GM12875 (cell line): ENCODE measurements at regions not wholly inside any gene's neighbourhood (a gene's known extent, or its start where the extent isn't known, plus 50 kb on each side); places are given as distances from the start of the nearest gene placed in this dataset.

Source experiments
- H3K4me3 ChIP-seq: one replicate; pipeline ENCODE4 v1.5.1; 2011; ENCODE audit warnings: low read depth, low read length, control low read depth
- TF ChIP-seq, protein P1 (sequence below): IDR thresholded peaks from 2 replicates; pipeline ENCODE4 v1.5.1; 2011; ENCODE audit warnings: low read depth, mild to moderate bottlenecking, control low read depth, inconsistent platforms, low read length, moderate library complexity, borderline replicate concordance; ENCODE audit not compliant: insufficient read depth

DNA sequence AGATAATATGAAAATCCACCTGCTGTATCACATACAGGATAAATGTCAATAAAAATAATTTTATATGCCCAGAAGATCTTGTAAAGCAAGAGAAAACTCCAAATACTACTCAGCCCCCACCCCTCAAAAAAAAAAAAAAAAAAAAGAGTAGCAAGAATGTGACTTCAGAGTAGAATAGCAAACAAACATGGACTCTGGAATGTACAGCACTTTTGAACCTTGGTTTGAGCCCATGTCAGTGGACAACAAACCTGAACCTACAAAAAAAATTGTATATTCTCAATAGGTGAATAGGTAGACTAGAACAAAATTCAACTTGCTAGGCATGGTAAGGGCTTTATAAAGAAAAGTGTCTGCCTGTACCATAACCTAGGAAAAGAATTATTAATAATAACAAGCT, 428.0 kb downstream of the SLITRK6 start:
- H3K4me3 ChIP-seq, result no peak overlapping the region
- TF ChIP-seq, protein P1, sequence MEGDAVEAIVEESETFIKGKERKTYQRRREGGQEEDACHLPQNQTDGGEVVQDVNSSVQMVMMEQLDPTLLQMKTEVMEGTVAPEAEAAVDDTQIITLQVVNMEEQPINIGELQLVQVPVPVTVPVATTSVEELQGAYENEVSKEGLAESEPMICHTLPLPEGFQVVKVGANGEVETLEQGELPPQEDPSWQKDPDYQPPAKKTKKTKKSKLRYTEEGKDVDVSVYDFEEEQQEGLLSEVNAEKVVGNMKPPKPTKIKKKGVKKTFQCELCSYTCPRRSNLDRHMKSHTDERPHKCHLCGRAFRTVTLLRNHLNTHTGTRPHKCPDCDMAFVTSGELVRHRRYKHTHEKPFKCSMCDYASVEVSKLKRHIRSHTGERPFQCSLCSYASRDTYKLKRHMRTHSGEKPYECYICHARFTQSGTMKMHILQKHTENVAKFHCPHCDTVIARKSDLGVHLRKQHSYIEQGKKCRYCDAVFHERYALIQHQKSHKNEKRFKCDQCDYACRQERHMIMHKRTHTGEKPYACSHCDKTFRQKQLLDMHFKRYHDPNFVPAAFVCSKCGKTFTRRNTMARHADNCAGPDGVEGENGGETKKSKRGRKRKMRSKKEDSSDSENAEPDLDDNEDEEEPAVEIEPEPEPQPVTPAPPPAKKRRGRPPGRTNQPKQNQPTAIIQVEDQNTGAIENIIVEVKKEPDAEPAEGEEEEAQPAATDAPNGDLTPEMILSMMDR, result no peak

DNA sequence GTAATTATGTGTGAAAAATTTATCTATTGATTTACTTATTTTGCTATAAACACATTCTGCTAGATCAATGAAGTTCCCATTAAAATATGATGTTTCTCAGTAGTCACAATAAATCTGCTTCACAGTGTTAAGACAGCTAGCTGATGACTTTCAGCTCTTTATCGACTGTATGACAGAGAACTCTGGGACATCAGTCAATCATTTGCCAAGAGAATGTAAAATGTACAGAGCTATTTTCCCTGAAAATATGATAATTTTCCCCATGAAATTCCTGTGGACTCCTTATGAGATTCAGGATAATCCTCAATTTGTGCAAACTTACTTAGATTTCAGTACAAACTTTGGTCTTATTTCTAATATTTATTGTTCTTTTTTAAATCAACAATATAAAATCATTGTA, 430.5 kb downstream of the SLITRK6 start:
- H3K4me3 ChIP-seq, result no peak overlapping the region
- TF ChIP-seq, protein P1, result no peak

DNA sequence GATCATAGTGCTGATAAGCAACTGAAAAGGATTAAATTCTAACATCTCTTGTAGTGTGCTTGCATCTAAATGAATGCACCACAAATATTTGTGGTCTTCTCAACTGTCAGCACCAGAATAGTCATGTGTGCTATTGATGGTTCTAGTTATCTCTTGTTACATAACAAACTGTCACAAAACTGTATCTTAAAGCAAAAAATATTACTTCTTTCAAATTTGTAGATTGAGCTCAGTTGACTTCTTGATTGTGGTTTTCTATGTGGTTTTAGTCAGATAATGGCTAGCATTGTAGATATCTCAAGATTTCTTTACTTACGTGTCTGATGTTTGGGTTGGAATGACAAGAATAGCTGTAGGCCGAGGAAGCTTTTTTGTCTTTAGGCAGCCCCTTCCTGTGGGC, 431.3 kb downstream of the SLITRK6 start:
- TF ChIP-seq, protein P1, result no peak
- no peak overlapping the region for H3K4me3 ChIP-seq

DNA sequence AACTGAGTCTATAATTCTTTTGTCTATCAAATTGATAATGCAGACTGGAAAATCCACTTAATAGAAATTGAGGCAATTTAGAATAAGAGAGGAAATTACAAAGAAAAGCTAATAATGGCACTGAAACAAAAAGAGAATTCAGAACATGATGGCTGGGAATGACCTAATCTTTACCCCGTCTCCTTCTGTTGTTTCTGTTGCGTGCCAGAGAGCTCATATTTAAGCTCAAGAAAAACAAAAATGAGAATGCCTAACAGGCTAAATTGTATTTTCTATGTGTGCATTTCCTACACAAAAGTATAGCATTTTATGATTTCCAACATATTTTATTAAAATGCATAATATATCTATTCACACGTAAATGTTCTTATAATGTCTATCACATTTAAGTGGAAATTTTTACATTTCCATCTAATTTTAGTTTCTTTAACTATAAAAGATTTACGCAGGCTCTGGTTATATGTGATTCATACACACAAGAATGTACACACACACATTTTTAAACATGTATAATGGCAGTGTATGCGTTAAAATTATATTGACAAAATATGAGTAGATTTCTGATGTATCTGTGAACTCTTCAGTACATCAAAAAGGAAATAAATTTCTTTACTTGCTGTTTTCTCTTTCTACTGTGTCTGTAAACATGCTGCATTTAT, 432.3 kb downstream of the SLITRK6 start:
- TF ChIP-seq, protein P1, result no peak
- H3K4me3 ChIP-seq, result no peak overlapping the region

DNA sequence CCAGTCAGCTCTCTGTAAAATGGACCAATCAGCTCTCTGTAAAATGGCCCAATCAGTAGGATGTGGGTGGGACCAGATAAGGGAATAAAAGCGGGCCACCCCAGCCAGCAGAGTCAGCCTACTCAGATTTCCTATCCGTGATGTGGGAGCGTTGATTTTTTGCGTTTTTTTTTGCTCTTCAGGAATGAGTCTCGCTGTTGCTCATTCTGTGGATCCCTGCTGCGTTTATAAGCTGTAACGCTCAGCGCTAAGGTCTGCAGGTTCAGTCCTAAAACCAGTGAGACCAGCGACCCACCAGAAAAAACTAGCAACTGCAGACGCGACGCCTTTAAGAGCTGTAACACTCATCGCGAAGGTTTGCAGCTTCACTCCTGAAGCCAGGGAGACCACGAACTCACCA, 435.7 kb downstream of the SLITRK6 start:
- TF ChIP-seq, protein P1, result no peak
- H3K4me3 ChIP-seq, result no peak overlapping the region

DNA sequence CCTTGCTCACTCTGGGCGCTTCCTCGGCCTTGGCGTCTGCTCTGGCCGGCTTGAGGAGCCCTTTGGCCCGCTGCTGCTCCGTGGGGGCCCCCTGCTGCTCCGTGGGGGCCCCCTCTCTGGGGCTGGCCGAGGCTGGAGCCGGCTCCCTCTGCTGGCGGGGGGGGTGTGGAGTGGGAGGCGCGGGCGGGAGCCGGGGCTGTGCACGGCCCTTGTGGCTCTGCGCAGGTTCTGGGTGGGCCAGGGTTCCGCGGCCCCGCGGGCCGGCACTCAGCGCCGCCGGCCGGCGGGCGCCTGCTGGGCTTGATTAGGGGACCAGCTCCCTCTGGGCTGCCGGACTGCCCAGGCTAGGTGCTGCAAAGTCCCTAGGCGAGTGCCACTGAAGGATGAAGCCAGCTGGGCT, 436.2 kb downstream of the SLITRK6 start:
- TF ChIP-seq, protein P1, result no peak
- no peak overlapping the region for H3K4me3 ChIP-seq

DNA sequence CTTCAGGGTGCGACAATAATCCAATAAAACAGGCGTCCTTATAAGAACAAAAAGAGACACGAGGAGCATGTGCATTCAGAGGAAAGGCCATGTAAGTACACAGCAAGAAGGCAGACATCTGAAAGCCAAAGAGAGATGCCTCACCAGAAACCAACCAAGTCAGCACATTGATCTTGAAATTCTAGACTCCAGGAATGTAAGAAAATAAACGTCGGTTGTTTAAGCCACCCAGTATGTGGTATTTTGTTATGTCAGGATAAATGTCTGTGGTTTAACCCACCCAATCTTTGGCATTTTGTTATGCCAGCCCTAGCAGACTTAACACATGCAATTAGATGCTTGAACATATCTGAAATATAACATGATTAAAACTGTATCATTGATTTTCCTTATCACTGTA, 452.0 kb downstream of the SLITRK6 start:
- TF ChIP-seq, protein P1, result no peak

More for the DNA sequence above, 452.0 kb downstream of the SLITRK6 start:
- H3K4me3 ChIP-seq, result no peak overlapping the region
